ENCODE measurements at regions not wholly inside any gene's neighbourhood (a gene's known extent, or its start where the extent isn't known, plus 50 kb on each side); places are given as distances from the start of the nearest gene placed in this dataset.

GRCh38 chr2:234438305-234438977, 58.4 kb downstream of the ARL4C start:
- no peak for TF ChIP-seq CTCF (IDR thresholded peaks at IDR 0.05; ENCODE audit: insufficient read depth, low read depth, low read length, missing control alignments)
- H3K4me3 ChIP-seq (ENCODE audit: low read depth, low read length), result no peak overlapping the region
- DNase-seq (ENCODE audit: low read depth), result peak; percentile 44

GRCh38 chr2:234437642-234438304, 59.1 kb downstream of the ARL4C start:
- TF ChIP-seq CTCF (IDR thresholded peaks at IDR 0.05; ENCODE audit: insufficient read depth, low read depth, low read length, missing control alignments), result no peak
- H3K4me3 ChIP-seq (ENCODE audit: low read depth, low read length), result no peak overlapping the region
- no peak for DNase-seq (ENCODE audit: low read depth)

- H3K4me3 ChIP-seq (ENCODE audit: low read depth, low read length), result no peak overlapping the region
- no peak for TF ChIP-seq CTCF (IDR thresholded peaks at IDR 0.05; ENCODE audit: insufficient read depth, low read depth, low read length, missing control alignments)
- no peak for DNase-seq (ENCODE audit: low read depth)
Observed at GRCh38 chr2:234436482-234436837, 60.4 kb downstream of the ARL4C start.

- no peak for DNase-seq (ENCODE audit: low read depth)
- TF ChIP-seq CTCF (IDR thresholded peaks at IDR 0.05; ENCODE audit: insufficient read depth, low read depth, low read length, missing control alignments), result no peak
- H3K4me3 ChIP-seq (ENCODE audit: low read depth, low read length), result no peak overlapping the region
Observed at GRCh38 chr2:234435836-234436481, 60.9 kb downstream of the ARL4C start.

- DNase-seq (ENCODE audit: low read depth), result no peak
- no peak overlapping the region for H3K4me3 ChIP-seq (ENCODE audit: low read depth, low read length)
- no peak for TF ChIP-seq CTCF (IDR thresholded peaks at IDR 0.05; ENCODE audit: insufficient read depth, low read depth, low read length, missing control alignments)
Observed at GRCh38 chr2:234433201-234433600, 63.7 kb downstream of the ARL4C start.

- no peak for TF ChIP-seq CTCF (IDR thresholded peaks at IDR 0.05; ENCODE audit: insufficient read depth, low read depth, low read length, missing control alignments)
- DNase-seq (ENCODE audit: low read depth), result no peak
- no peak overlapping the region for H3K4me3 ChIP-seq (ENCODE audit: low read depth, low read length)
Observed at GRCh38 chr2:234430871-234431270, 66.0 kb downstream of the ARL4C start.

All from GM12865 (cell line).